ENCODE measurements at regions not wholly inside any gene's neighbourhood (a gene's known extent, or its start where the extent isn't known, plus 50 kb on each side); places are given as distances from the start of the nearest gene placed in this dataset.
"Not testable (repeated sequence)": the region's sequence is repeated elsewhere in the genome, so short reads cannot be mapped to it uniquely, and the experiment has no call there.

GRCh38 chr6:118372413-118372812, 175.7 kb upstream of the PLN start:
- DNase-seq, result no peak
- H3K27me3 ChIP-seq (replicated peaks; ENCODE audit: control insufficient read depth, insufficient read depth, low read length), result no peaks in the 10 kb centered on the region
- Mint-ChIP-seq H3K4me3 (ENCODE audit: unreplicated experiment) (no peak overlapping the region), H3K4me1 (ENCODE audit: low read depth, unreplicated experiment) (no peaks in the 10 kb centered on the region), H3K9me3 (ENCODE audit: unreplicated experiment) (no peaks in the 10 kb centered on the region), H3K27me3 (ENCODE audit: insufficient read depth, unreplicated experiment) (peaks cover 6% of the 10 kb centered on the region), H3K36me3 (ENCODE audit: insufficient read depth, unreplicated experiment) (no peaks in the 10 kb centered on the region), H3K27ac (ENCODE audit: unreplicated experiment) (no peak overlapping the region)
- H3K4me1 ChIP-seq, result no peaks in the 10 kb centered on the region
- intact Hi-C loops (cut with micrococcal nuclease; ENCODE audit: unreplicated experiment), result no loop called here
- CTCF ChIA-PET, result no interaction called here
- no TSS peak for BruUV-seq (replicated peaks)
- no peaks in the 10 kb centered on the region for H3K36me3 ChIP-seq (ENCODE audit: control insufficient read depth, insufficient read depth, low read length)
- POLR2A ChIA-PET, result no interaction called here
- no peak overlapping the region for H3K4me3 ChIP-seq (ENCODE audit: low read depth, low read length)
- 0 out of 2 replicates have a peak, but pooled peaks cover 9% of the 10 kb centered on the region for H3K9me3 ChIP-seq
- no peak for TF ChIP-seq CTCF (IDR thresholded peaks at IDR 0.05; ENCODE audit: insufficient read depth in 1 of 2, low read depth in 1 of 2, low read length in 1 of 2, severe bottlenecking in 1 of 2, unreplicated experiment in 1 of 2)

GRCh38 chr6:118377711-118378414, 170.2 kb upstream of the PLN start:
- Histone ChIP-seq H3K36me3 (ENCODE audit: control insufficient read depth, insufficient read depth, low read length) (no peaks in the 10 kb centered on the region), H3K9me3 (no peaks in the 10 kb centered on the region), H3K4me1 (no peaks in the 10 kb centered on the region), H3K4me3 (ENCODE audit: low read depth, low read length) (no peak overlapping the region), H3K27me3 (replicated peaks; ENCODE audit: control insufficient read depth, insufficient read depth, low read length) (no peaks in the 10 kb centered on the region)
- Mint-ChIP-seq H3K36me3 (ENCODE audit: insufficient read depth, unreplicated experiment) (no peaks in the 10 kb centered on the region), H3K27me3 (ENCODE audit: insufficient read depth, unreplicated experiment) (peaks cover 6% of the 10 kb centered on the region), H3K9me3 (ENCODE audit: unreplicated experiment) (no peaks in the 10 kb centered on the region), H3K27ac (ENCODE audit: unreplicated experiment) (no peak overlapping the region), H3K4me3 (ENCODE audit: unreplicated experiment) (no peak overlapping the region), H3K4me1 (ENCODE audit: low read depth, unreplicated experiment) (no peaks in the 10 kb centered on the region)
- no TSS peak for BruUV-seq (replicated peaks)
- intact Hi-C loops (cut with micrococcal nuclease; ENCODE audit: unreplicated experiment), result no loop called here
- TF ChIP-seq CTCF (IDR thresholded peaks at IDR 0.05; ENCODE audit: insufficient read depth in 1 of 2, low read depth in 1 of 2, low read length in 1 of 2, severe bottlenecking in 1 of 2, unreplicated experiment in 1 of 2), result no peak
- DNase-seq, result no peak
- ChIA-PET POLR2A (no interaction called here), CTCF (no interaction called here)

GRCh38 chr6:118380620-118381019, 167.5 kb upstream of the PLN start:
- H3K4me1 ChIP-seq; H3K4me3 ChIP-seq (ENCODE audit: low read depth, low read length); H3K27me3 ChIP-seq (replicated peaks; ENCODE audit: control insufficient read depth, insufficient read depth, low read length); CTCF ChIA-PET; POLR2A ChIA-PET; H3K9me3 ChIP-seq; H3K9me3 Mint-ChIP-seq (ENCODE audit: unreplicated experiment); H3K4me1 Mint-ChIP-seq (ENCODE audit: low read depth, unreplicated experiment); H3K27me3 Mint-ChIP-seq (ENCODE audit: insufficient read depth, unreplicated experiment); H3K27ac Mint-ChIP-seq (ENCODE audit: unreplicated experiment); intact Hi-C loops (cut with micrococcal nuclease; ENCODE audit: unreplicated experiment); DNase-seq; H3K36me3 Mint-ChIP-seq (ENCODE audit: insufficient read depth, unreplicated experiment); H3K36me3 ChIP-seq (ENCODE audit: control insufficient read depth, insufficient read depth, low read length); BruUV-seq (replicated peaks); H3K4me3 Mint-ChIP-seq (ENCODE audit: unreplicated experiment): not testable (repeated sequence)

- Mint-ChIP-seq H3K27me3 (ENCODE audit: insufficient read depth, unreplicated experiment) (peaks cover 3% of the 10 kb centered on the region), H3K36me3 (ENCODE audit: insufficient read depth, unreplicated experiment) (no peaks in the 10 kb centered on the region), H3K27ac (ENCODE audit: unreplicated experiment) (no peak overlapping the region), H3K4me3 (ENCODE audit: unreplicated experiment) (no peak overlapping the region), H3K4me1 (ENCODE audit: low read depth, unreplicated experiment) (no peaks in the 10 kb centered on the region), H3K9me3 (ENCODE audit: unreplicated experiment) (no peaks in the 10 kb centered on the region)
- no peaks in the 10 kb centered on the region for H3K27me3 ChIP-seq (replicated peaks; ENCODE audit: control insufficient read depth, insufficient read depth, low read length)
- H3K9me3 ChIP-seq, result no peaks in the 10 kb centered on the region
- POLR2A ChIA-PET, result no interaction called here
- no peaks in the 10 kb centered on the region for H3K4me1 ChIP-seq
- no peak for TF ChIP-seq CTCF (IDR thresholded peaks at IDR 0.05; ENCODE audit: insufficient read depth in 1 of 2, low read depth in 1 of 2, low read length in 1 of 2, severe bottlenecking in 1 of 2, unreplicated experiment in 1 of 2)
- intact Hi-C loops (cut with micrococcal nuclease; ENCODE audit: unreplicated experiment), result no loop called here
- no peaks in the 10 kb centered on the region for H3K36me3 ChIP-seq (ENCODE audit: control insufficient read depth, insufficient read depth, low read length)
- CTCF ChIA-PET, result no interaction called here
- BruUV-seq (replicated peaks), result no TSS peak
- DNase-seq, result no peak
- H3K4me3 ChIP-seq (ENCODE audit: low read depth, low read length), result no peak overlapping the region
These were observed 166.0 kb upstream of the PLN start for GRCh38 chr6:118382126-118382525.

All from Caco-2 (cell line).